ENCODE measurements at regions not wholly inside any gene's neighbourhood (a gene's known extent, or its start where the extent isn't known, plus 50 kb on each side); places are given as distances from the start of the nearest gene placed in this dataset.

- no peak for TF ChIP-seq MYNN (tag by site-specific recombination; IDR thresholded peaks at IDR 0.05; ENCODE audit: borderline replicate concordance)
- TF ChIP-seq ZNF645 (tag by site-specific recombination; IDR thresholded peaks at IDR 0.05) = no peak
- TF ChIP-seq CTCF (tag by site-specific recombination; IDR thresholded peaks at IDR 0.05) = no peak
- TF ChIP-seq ZSCAN5A (tag by site-specific recombination; IDR thresholded peaks at IDR 0.05) = no peak
- no peak for TF ChIP-seq SP3 (tag by site-specific recombination; IDR thresholded peaks at IDR 0.05)
- TF ChIP-seq FEZF1 (tag by site-specific recombination; IDR thresholded peaks at IDR 0.05) = no peak
- TF ChIP-seq TCF7L2 (IDR thresholded peaks at IDR 0.05; ENCODE audit: borderline replicate concordance, low read depth, low read length) = no peak
- no peak for TF ChIP-seq ZNF23 (tag by site-specific recombination; IDR thresholded peaks at IDR 0.05; ENCODE audit: borderline replicate concordance)
- no peak for TF ChIP-seq ZNF121 (tag by site-specific recombination; IDR thresholded peaks at IDR 0.05)
- TF ChIP-seq ZNF560 (tag by site-specific recombination; IDR thresholded peaks at IDR 0.05; ENCODE audit: borderline replicate concordance) = no peak
- TF ChIP-seq ZNF426 (tag by site-specific recombination; IDR thresholded peaks at IDR 0.05) = no peak
These were observed 398.1 kb upstream of the TNRC6C start for GRCh38 chr17:77560381-77560780.
